H4 (cell line): ENCODE measurements at regions not wholly inside any gene's neighbourhood (a gene's known extent, or its start where the extent isn't known, plus 50 kb on each side); places are given as distances from the start of the nearest gene placed in this dataset.
A peak's percentile ranks its signal among the peaks of the same experiment; 100 is the strongest.
"Not testable (repeated sequence)": the region's sequence is repeated elsewhere in the genome, so short reads cannot be mapped to it uniquely, and the experiment has no call there.

Source experiments
- DNase-seq: peaks from one replicate; pipeline ENCODE4 v3.0.0-alpha.2; 2015; ENCODE audit warnings: low spot score

DNA sequence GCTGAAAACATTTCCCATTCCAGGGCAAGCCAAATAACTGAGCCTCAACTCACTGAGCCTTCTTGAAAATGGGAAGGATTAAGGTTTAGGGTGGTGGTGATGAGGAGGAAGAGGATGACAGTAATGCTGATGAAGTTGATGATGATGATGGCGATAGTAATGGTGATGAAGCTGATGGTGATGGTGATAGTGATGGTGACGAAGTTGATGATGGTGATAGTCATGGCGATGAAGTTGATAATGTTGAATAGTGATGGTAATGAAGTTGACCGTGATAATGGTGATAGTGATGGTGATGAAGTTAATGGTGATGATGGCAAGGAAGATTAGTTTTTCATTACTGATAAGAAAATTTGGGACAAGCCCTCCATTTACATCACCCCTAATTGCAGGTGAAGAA is 285.8 kb upstream of the DYNLRB2 start:
- DNase-seq: no peak

GRCh38 chr16:80253741-80254140 is 287.1 kb upstream of the DYNLRB2 start:
- no peak for DNase-seq

- DNase-seq: peak; percentile 49
Observed at GRCh38 chr16:80250381-80250780, 290.4 kb upstream of the DYNLRB2 start.

DNA sequence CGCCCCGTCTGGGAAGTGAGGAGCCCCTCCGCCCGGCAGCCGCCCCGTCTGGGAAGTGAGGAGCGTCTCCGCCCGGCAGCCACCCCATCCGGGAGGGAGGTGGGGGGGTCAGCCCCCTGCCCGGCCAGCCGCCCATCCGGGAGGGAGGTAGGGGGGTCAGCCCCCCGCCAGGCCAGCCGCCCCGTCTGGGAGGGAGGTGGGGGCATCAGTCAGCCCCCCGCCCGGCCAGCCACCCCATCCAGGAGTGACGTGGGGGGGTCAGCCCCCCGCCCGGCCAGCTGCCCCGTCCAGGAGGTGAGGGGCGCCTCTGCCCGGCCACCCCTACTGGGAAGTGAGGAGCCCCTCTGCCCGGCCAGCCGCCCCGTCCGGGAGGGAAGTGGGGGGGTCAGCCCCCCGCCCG is 297.5 kb upstream of the DYNLRB2 start:
- DNase-seq: not testable (repeated sequence)

DNA sequence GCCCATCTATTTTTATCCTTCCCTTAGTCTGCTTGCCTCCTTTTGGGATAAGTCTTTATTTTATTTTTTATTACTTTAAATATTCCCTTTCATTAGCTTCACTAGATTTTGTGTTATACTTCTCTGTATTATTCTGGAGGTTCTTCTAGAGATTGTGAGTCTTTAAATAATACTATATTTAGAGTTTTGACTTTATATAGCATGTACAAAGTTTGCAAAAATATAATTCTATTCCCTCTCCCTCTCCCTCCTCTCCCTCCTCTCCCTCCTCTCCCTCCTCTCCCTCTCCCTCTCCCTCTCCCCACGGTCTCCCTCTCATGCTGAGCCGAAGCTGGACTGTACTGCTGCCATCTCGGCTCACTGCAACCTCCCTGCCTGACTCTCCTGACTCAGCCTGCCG is 298.5 kb upstream of the DYNLRB2 start:
- not testable (repeated sequence) for DNase-seq

DNA sequence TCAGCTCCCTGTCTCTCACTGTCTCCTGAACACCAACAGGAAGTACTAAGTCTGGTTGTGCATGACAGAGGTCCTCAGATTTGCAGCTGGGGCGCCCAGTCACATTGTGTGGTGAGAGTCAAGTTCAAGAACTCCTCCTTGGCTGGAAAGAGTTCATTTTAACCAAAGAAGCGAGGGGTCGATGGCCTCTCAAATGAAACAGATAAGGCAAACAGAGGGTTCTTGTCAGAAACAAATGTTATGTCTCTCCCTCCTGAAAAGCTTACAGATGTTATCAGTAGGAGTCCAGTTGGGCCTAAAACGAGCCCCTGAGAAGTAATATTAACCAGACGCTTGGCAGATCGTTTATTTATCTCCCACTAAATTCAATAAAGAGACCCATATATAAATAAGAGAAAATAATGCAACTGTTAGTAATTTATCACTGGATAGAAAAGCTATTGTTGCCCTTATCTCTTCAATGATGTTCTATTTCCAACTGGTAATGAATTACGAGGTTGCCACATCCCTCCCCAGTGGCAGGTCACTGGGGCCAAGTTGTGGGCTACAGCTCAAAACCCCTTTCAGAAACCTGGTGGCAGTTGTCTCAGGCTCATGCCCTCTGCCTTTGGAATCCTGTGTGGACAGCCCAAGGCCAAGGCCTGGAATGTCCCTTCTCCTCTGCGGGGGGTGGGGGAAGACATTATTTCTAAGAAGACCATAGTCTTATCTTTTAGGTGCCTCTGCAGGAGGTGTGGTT is 307.5 kb upstream of the DYNLRB2 start:
- no peak for DNase-seq

DNA sequence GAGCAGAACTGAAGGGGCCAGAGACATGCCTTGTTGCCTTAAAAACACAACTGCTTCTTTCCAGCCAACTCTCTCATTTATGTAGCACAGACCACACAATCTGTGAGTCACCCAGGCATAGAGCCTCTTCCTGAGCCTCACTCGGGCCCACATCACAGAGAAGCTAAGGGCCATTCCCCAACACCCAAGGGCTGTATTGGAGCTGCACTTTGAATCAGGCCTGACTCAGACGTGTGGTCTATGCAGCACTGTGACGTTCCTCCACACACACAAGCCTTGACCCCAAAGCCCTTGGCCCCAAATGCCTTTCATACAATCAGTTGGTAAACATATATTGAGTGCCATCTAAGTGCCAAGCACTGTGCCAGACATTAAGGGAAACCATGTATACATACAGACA is 308.9 kb upstream of the DYNLRB2 start:
- DNase-seq: peak; percentile 69

DNA sequence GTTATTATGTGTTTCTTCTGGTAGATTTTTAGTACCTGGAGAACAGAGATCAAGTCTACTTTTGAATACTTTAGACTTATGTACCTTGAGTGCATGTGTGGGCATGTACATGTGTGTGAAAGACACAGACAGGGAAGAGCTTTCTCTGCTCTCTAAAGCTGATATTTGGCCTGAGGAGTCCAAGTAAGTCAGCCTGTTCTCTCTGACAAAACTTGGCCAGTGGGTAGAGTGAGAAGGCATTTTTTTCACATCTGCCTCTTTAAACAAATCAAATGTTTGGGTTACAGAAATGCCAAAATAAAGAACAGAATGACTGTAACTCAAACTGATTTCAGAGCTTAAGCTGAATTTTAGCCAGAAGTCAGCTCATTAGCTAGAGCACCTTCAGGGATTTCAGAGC is 309.7 kb upstream of the DYNLRB2 start:
- DNase-seq: no peak

DNA sequence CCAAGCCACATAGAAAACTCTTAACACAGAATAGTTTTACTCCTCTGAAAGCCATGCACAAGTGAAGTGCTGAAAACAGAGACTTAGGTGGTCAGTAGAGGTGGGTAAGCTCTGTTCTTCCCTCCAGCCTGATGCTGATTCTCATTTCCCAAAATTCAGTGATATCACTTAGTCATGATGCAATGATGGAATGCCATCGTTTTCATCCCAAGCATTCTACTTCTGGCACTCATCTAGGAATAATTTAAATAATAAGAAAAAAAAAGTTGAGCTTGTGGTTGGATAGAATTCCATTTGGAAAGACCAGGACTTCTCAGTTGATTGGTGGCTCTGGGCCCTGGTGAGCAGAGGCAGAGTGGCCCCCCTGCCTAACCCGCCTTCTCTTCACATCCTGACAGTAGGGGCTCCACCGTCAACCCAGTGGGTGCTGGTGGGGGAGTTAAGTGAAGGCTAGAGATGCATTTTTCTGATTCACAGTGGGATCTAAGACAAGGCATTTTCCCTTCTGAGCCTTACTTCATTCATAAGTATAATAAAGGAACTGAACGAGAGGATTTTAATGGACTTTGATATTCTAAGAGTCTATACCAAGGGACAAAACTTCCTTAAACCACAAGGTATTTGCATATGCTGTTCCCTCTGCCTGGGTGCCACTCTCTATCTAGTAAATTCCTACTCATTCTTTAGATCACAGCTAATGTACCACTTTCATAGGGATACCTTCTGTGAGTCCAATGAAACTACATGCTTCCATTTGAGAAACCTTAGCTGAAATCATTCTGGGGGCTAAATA is 310.3 kb upstream of the DYNLRB2 start:
- DNase-seq: no peak

GRCh38 chr16:80226499-80226898 is 314.3 kb upstream of the DYNLRB2 start:
- no peak for DNase-seq

GRCh38 chr16:80210787-80211186 is 330.0 kb upstream of the DYNLRB2 start:
- DNase-seq: no peak

GRCh38 chr16:80208743-80209142 is 332.1 kb upstream of the DYNLRB2 start:
- no peak for DNase-seq

GRCh38 chr16:80208015-80208414 is 332.8 kb upstream of the DYNLRB2 start:
- no peak for DNase-seq

DNA sequence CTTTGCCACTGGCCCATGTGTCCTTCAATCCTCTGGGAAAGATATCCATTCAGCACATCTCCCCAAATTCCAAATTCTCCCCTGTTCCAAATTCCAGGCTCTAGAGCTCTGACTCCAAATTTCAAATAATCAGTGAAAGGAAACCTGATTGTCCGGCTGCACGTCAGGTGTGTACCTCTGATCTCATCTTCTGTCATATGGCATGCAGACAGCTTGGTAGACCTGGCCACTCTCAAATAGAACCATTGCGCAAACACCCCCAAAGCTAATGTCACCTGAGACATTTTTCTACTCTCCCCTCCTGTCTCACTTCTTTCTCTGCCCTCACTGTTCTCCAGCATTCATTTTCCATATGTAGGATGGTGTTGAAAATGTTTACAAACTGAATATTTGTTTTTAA is 337.0 kb upstream of the DYNLRB2 start:
- no peak for DNase-seq

DNA sequence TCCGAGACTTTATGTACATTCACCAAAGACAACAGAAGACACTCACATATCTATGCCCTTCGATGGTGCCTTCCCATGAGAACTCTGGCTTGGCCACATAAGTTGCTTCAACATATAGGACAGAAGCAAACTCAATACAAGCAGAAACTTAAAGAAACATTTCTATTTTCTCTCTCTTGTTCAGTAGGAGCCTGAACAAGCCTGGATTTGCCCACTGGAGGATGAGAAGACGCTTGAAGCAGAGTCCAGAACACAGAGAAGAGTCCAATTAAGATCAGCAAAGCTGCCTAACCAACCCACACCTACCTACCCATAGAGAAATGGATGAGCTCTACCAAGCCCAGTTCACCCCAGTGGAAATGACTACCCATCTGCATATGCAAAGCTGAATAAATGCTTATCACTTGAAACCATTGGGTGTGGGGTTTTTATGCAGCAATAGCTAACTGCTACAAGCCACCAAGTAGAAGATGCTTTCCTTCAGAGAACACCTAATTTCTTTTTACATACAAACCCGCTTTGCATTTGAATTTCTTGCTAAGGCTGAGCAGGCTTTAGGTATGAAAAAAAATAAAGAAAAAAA is 337.9 kb upstream of the DYNLRB2 start:
- DNase-seq: no peak

DNA sequence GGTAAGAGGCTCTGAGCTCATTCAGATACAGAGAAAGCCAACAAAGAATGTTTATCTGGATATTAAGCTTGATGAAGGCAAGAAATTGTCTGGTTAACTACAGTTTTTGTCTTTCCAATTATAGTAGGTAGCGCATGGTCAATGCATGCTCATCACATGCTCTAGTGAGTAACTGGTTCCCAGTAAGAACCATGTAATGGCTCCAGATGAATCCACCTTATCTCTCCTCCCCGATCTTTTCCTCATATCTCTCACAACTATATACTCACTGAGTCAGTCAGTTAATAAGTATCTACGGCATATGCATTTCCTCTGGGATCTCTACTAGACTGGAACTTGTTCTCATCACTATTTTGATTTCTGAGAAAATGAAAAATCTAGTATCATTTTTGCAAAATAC is 340.7 kb upstream of the DYNLRB2 start:
- no peak for DNase-seq

GRCh38 chr16:80199614-80200013 is 341.2 kb upstream of the DYNLRB2 start:
- DNase-seq: no peak

DNA sequence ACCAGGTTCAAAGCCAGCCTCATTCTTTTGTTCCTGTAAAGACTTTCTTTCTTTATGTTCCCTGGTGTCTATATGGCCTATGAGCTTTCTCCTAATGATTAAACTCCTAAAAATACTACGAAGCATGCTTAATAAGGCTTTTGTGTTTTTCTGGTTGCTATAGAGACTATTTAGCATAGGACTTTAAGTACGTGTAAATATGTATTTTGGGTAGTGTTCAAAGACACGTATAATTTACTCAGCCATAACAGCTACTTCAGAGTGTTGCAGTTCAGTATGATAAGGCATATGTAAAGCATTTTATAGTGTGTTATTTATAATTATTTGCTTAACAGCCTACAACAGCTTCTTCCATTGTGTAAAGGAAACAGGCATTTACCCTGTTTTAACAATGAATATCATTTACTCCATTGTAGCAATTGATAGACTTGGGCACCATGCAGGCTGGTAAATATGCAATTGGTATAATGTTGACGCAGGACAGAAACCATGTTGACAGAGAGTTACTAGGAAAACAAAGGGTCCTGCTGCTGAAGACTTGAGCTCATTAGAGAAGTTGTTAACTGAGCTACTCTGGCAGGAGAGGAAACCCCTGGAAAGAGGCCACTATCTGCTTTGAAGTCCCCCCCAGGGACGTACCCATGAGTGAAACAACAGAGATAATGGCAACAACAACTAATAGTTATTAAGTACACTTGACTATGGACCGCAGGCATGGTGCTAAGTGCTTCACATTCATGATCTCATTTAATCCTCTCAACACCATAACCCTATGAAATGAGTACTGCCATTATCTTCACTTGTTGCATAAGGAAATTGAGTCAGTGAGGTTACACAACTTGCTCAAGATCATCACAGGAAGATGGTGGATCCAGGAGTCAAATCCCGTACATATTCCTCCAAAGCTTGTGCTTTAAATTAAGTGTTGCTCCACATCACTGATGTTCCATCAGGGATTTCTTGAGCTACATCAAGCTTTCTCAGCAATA is 342.2 kb upstream of the DYNLRB2 start:
- DNase-seq: no peak

DNA sequence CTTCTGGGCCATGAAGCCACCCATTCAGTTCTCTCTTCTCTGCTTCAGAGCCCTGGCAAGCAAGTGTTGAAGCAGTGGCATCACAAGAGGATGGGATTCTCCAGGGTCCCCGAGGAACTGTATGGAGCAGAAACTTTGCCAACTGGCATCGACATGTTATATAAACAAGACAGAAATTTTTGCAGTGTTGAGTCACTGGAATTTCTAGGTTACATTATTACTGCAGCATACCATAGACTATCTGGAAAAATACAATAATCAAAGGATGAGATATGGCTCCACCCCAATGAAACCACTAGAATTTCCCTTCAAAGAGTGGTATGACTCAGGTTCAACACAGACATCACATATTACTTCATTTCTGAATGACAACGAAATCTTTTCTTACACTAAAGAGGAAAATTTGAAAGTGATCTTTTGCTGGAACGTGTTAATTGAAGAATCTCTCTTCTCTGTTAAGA is 343.0 kb upstream of the DYNLRB2 start:
- peak; percentile 66 for DNase-seq

DNA sequence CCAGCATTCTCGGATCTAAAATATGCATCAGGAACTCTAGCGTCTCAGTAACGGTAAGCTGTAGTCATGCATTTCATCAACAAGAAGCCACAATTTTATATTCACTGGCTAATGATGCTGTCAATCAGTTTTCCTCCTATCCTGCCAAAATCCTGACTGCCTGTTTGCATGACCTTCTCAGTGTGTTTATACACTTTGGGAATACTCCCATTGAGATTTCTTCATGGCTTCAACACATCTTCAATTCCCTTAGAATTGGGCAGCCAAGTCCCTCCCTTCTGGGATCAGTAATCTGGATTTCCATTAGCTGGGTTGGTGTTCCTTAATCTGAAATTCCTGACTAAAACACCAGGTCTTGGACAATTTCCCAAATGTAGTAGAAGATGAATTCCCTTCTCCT is 348.9 kb upstream of the DYNLRB2 start:
- no peak for DNase-seq

- no peak for DNase-seq
Observed at GRCh38 chr16:80189476-80190175, 351.2 kb upstream of the DYNLRB2 start.
